Activated T-cell treated with anti-CD3 and anti-CD28 coated beads, Interleukin-2, amount 50 U/mL, for 4 hours (primary cell): ENCODE measurements at regions not wholly inside any gene's neighbourhood (a gene's known extent, or its start where the extent isn't known, plus 50 kb on each side); places are given as distances from the start of the nearest gene placed in this dataset.

Experiments
- ATAC-seq, 2 donors: fragments of 200-7000 bp; cut with Tn5 transposase; one replicate each; pipeline ENCODE4 v1.10.0; 2021
- DNase-seq: peaks from one replicate; pipeline ENCODE4 v3.0.0-alpha.2; 2020
- H3K27me3 Mint-ChIP-seq: one replicate; pipeline ENCODE4 v1.8.0; 2021; ENCODE audit warnings: low read depth, mixed read lengths
- H3K36me3 Mint-ChIP-seq: one replicate; pipeline ENCODE4 v1.8.0; 2022; ENCODE audit warnings: mixed read lengths; ENCODE audit not compliant: insufficient read depth
- H3K4me1 Mint-ChIP-seq: one replicate; pipeline ENCODE4 v1.8.0; 2021; ENCODE audit warnings: low read depth, mixed read lengths
- H3K4me3 Mint-ChIP-seq: one replicate; pipeline ENCODE4 v1.8.0; 2021; ENCODE audit warnings: mild to moderate bottlenecking, moderate library complexity, mixed read lengths
- H3K9me3 Mint-ChIP-seq: one replicate; pipeline ENCODE4 v1.8.0; 2021; ENCODE audit warnings: mixed read lengths

GRCh38 chr3:13937131-13937530, 57.3 kb upstream of the WNT7A start:
- Mint-ChIP-seq H3K27me3 (peaks cover 22% of the 10 kb centered on the region), H3K4me1 (peaks cover 5% of the 10 kb centered on the region), H3K4me3 (no peak overlapping the region), H3K9me3 (no peaks in the 10 kb centered on the region), H3K36me3 (no peaks in the 10 kb centered on the region)
- DNase-seq, result no peak
- ATAC-seq, result no peak

- DNase-seq, result no peak
- no peak overlapping the region for H3K4me3 Mint-ChIP-seq
- peaks cover 28% of the 10 kb centered on the region for H3K27me3 Mint-ChIP-seq
Measured at GRCh38 chr3:13935494-13936094, 55.7 kb upstream of the WNT7A start.

GRCh38 chr3:13934813-13935212, 54.9 kb upstream of the WNT7A start:
- ATAC-seq (no peak), DNase-seq (no peak)
- Mint-ChIP-seq H3K4me3 (no peak overlapping the region), H3K36me3 (peaks cover 1% of the 10 kb centered on the region), H3K27me3 (peaks cover 28% of the 10 kb centered on the region), H3K9me3 (peaks cover 9% of the 10 kb centered on the region), H3K4me1 (peaks cover 5% of the 10 kb centered on the region)

More at GRCh38 chr3:13935494-13936094, 55.7 kb upstream of the WNT7A start:
- peaks cover 1% of the 10 kb centered on the region for H3K36me3 Mint-ChIP-seq
- peaks cover 9% of the 10 kb centered on the region for H3K9me3 Mint-ChIP-seq
- no peak for ATAC-seq
- H3K4me1 Mint-ChIP-seq, result peaks cover 5% of the 10 kb centered on the region

GRCh38 chr3:13934315-13934714, 54.4 kb upstream of the WNT7A start:
- peaks cover 28% of the 10 kb centered on the region for H3K27me3 Mint-ChIP-seq
- no peak for ATAC-seq
- H3K9me3 Mint-ChIP-seq, result peaks cover 9% of the 10 kb centered on the region
- no peak overlapping the region for H3K4me3 Mint-ChIP-seq
- DNase-seq, result no peak
- H3K4me1 Mint-ChIP-seq, result peaks cover 5% of the 10 kb centered on the region
- peaks cover 1% of the 10 kb centered on the region for H3K36me3 Mint-ChIP-seq

- Mint-ChIP-seq H3K27me3 (peaks cover 28% of the 10 kb centered on the region), H3K36me3 (peaks cover 1% of the 10 kb centered on the region), H3K4me3 (peak overlapping the region; percentile 68), H3K9me3 (peaks cover 16% of the 10 kb centered on the region), H3K4me1 (peaks cover 5% of the 10 kb centered on the region)
- DNase-seq (no peak), ATAC-seq (no peak)
Measured at GRCh38 chr3:13932578-13933295, 52.9 kb upstream of the WNT7A start.

GRCh38 chr3:13931172-13931571, 51.3 kb upstream of the WNT7A start:
- Mint-ChIP-seq H3K36me3 (peaks cover 1% of the 10 kb centered on the region), H3K4me3 (no peak overlapping the region), H3K27me3 (peaks cover 28% of the 10 kb centered on the region), H3K4me1 (peaks cover 5% of the 10 kb centered on the region), H3K9me3 (peaks cover 23% of the 10 kb centered on the region)
- ATAC-seq, result no peak
- no peak for DNase-seq
